ENCODE measurements at regions not wholly inside any gene's neighbourhood (a gene's known extent, or its start where the extent isn't known, plus 50 kb on each side); places are given as distances from the start of the nearest gene placed in this dataset.
"Not testable (repeated sequence)": the region's sequence is repeated elsewhere in the genome, so short reads cannot be mapped to it uniquely, and the experiment has no call there.

GRCh38 chr4:143819029-143819428 is 86.3 kb downstream of the GYPE start:
- no peak for DNase-seq

GRCh38 chr4:143817866-143818265 is 87.5 kb downstream of the GYPE start:
- DNase-seq, result not testable (repeated sequence)

- DNase-seq, result not testable (repeated sequence)
Observed at GRCh38 chr4:143815375-143815774, 90.0 kb downstream of the GYPE start.

GRCh38 chr4:143813431-143814154 is 91.8 kb downstream of the GYPE start:
- DNase-seq, result not testable (repeated sequence)

GRCh38 chr4:143791693-143792092 is 91.2 kb upstream of the FREM3 start:
- DNase-seq, result not testable (repeated sequence)

- DNase-seq, result not testable (repeated sequence)
Observed at GRCh38 chr4:143790425-143790824, 90.0 kb upstream of the FREM3 start.

GRCh38 chr4:143789618-143790017 is 89.1 kb upstream of the FREM3 start:
- not testable (repeated sequence) for DNase-seq

GRCh38 chr4:143784567-143784966 is 84.1 kb upstream of the FREM3 start:
- no peak for DNase-seq

GRCh38 chr4:143782521-143782920 is 82.0 kb upstream of the FREM3 start:
- DNase-seq, result no peak

- DNase-seq, result peak; percentile 52
Observed at GRCh38 chr4:143773998-143774895, 73.8 kb upstream of the FREM3 start.

GRCh38 chr4:143771269-143771668 is 70.8 kb upstream of the FREM3 start:
- no peak for DNase-seq

GRCh38 chr4:143768007-143768591 is 67.6 kb upstream of the FREM3 start:
- DNase-seq, result no peak

- DNase-seq, result no peak
Observed at GRCh38 chr4:143763587-143763986, 63.1 kb upstream of the FREM3 start.

GRCh38 chr4:143762511-143762910 is 62.0 kb upstream of the FREM3 start:
- DNase-seq, result no peak
